ENCODE measurements at regions not wholly inside any gene's neighbourhood (a gene's known extent, or its start where the extent isn't known, plus 50 kb on each side); places are given as distances from the start of the nearest gene placed in this dataset.
"Not testable (repeated sequence)": the region's sequence is repeated elsewhere in the genome, so short reads cannot be mapped to it uniquely, and the experiment has no call there.

DNA sequence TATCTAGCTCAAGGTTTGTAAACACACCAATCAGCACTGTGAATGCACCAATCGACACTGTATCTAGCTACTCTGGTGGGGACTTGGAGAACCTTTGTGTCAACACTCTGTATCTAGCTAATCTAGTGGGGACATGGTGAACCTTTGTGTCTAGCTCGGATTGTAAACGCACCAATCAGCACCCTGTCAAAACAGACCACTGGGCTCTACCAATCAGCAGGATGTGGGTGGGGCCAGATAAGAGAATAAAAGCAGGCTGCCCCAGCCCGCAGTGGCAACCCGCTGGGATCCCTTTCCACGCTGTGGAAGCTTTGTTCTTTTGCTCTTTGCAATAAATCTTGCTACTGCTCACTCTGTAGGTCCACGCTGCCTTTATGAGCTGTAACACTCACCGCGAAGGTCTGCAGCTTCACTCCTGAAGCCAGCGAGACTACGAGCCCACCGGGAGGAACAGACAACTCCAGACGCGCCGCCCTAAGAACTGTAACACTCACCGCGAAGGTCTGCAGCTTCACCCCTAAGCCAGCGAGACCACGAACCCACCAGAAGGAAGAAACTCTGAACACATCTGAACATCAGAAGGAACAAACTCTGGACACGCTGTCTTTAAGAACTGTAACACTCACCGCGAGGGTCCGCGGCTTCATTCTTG lies 128.5 kb downstream of the MRPL14 start:
- DNase-seq (ENCODE audit: low spot score) = not testable (repeated sequence)

DNA sequence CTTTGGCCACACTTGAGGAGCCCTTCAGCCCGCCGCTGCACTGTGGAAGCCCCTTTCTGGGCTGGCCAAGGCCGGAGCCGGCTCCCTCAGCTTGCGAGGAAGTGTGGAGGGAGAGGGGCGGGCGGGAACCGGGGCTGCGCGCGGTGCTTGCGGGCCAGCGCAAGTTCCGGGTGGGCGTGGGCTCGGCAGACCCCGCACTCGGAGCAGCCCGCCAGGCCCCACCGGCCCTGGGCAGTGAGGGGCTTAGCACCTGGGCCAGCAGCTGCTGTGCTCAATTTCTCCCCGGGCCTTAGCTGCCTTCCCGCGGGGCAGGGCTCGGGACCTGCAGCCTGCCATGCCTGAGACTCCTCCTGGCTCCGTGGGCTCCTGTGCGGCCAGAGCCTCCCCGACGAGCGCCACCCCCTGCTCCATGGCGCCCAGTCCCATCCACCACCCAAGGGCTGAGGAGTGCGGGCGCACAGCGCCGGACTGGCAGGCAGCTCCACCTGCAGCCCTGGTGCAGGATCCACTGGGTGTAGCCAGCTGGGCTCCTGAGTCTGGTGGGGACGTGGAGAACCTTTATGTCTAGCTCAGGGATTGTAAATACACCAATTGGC lies 129.2 kb downstream of the MRPL14 start:
- DNase-seq (ENCODE audit: low spot score) = not testable (repeated sequence)

DNA sequence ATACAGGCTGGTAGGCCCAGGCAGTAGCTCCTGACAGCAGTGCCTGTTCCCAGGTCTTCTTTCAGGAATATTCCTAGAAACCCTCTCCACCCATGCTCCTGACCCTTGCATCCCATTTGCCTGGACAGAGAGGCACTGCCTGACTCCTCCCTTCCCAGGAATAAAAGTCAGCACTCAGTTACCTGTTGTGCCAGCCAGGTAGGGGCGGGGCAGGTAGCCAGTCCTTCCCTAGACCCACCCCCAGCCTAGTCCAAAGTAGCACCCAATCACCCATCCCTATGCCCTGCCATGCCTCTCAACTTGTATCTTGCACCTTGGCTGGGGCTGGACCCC lies 129.9 kb downstream of the MRPL14 start:
- no peak for DNase-seq (ENCODE audit: low spot score)

DNA sequence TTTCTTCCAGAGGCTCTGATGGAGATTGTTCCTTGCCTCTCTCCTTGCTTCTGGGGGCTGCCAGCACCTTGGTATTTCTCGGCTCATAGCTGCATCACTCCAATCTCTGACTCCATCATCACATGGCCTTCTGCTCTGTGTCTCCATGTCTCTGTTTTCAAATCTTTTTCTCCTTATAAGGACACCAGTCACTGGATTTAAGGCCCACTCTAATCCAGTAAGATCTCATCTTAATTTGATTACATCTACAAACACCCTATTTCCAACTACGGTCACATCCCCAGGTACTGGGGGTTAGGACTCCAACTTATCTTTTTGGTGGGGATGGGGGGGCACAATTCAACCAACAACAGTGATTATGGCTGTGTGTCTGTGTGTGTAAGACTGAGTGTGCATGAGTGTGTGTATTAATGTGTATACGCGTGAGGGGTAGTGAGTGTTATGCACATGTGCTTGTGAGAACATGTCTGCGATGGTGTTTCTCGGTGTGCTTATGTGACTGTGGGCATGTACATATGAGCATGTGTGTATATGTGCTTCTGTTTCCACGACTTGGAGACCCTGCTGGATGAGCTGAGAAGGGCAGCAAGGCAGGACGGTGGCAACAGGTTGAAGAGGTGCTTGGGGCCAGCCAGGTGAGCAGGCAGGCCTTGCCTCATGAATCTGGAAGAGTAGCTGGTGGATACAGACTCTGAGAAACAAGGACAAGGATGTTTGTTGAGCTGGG lies 130.5 kb downstream of the MRPL14 start:
- no peak for DNase-seq (ENCODE audit: low spot score)

DNA sequence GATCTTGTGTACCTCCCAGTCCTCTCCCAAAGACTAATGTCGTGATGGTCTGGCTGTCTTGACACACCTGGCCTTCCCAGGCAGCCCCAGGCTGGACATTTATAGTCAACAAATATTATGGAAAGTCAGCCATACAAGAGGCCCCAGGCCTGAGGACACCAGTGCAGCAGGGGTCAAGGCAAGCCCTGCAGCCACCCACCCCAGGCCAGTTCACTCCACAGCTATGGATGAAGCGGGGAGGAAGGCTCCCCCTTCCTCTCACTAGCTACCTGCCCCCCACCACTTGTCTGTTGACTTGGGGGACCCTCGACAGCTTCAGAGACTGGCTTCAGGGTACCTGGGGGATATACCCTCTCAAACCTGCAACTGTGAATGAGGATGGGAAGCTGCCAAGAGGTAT lies 132.1 kb downstream of the MRPL14 start:
- DNase-seq (ENCODE audit: low spot score) = no peak

DNA sequence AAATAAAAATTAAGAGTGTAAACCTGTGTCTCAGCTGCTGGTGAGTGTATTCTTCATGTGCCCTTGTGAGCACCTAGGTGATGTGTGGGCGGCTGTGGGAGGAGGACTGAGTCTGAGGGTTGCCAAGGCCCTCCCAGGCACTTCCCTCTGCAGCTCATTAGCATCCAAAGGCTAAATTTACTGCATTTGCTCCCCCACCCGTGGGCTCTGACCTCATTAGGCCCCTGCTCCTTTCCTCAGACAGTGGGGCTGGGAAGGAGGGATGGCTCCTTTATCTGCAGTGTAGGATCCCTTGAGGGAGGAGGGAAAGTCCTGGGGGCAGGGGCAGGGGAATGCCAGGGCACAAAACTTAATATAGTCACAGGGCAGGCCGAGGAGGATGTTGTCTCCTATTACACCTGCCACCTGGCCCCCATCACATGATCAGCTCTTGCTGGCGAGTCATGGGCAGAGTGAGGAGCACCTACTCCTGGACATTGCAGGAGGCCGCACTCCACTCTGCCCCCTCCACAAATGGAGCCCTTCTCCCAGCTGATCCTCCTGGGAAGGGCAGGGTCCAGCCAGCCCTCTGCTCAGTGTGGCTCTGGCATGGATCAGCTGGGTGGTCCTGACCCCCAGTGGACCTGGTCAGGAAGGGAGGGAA lies 133.2 kb downstream of the MRPL14 start:
- no peak for DNase-seq (ENCODE audit: low spot score)

DNA sequence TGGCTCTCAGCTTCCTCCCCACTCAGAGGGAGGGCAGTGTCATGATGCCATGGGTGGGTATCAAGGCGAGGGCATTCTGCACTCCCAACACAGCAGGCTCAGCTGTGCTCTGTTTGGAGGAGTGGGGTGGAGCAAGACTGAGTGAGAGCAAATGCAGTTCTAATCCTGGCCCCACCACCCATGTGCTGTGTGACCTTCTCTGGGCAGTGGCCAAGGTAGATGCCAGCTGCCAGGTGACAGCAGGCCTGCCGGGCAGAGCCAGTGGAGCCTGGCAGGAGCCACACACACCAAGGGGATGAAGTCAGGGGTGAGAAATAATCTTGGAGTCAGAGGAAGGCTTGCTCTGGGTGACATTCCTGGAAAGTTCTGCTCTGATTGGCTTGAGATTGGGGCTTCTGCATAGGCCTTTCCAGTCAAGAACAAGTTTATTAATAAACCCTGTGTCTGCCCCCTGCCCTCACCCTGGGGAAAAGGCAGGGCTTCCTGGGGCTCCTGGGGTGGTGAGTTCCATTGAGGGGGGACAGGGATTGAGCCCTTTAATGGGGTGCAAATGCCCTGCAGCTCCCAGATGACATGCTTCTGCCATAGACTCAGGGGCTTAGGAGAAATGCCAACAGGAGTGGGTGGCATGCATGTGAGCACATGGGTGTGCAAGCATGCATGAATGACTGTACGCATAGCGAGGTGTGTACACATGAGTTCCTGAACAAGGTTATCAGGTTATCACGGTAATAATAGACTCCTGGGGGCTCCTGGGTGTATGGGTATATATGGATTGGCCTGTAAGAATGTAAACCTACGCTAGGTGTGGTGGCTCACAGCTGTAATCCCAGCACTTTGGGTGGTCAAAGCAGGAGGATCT lies 134.2 kb downstream of the MRPL14 start:
- no peak for DNase-seq (ENCODE audit: low spot score)

DNA sequence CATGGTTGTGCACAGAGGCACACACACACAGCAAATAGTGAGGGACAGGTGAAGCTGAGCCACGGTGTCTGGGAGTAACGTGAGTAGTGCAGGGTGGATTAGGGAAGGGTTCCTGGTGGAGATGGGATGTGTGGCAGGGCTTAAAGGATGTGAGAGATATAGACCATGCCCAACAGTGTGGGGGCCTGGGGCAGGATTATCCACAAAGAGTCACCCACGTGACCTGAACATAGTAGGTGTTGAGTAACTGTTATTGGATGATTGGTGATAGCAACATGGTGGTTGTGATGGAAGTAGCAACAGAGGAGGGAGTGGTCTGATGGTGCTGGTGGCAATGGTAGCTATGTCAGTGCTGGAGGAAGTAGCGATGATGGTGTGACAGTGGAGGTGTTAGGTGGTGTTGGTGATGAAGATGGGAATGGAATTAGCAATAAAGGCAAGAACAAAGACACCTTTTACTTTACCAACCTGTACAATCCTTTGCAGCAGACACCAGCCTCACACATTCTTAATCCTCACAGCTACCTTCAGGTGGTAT lies 135.1 kb downstream of the MRPL14 start:
- DNase-seq (ENCODE audit: low spot score) = no peak

DNA sequence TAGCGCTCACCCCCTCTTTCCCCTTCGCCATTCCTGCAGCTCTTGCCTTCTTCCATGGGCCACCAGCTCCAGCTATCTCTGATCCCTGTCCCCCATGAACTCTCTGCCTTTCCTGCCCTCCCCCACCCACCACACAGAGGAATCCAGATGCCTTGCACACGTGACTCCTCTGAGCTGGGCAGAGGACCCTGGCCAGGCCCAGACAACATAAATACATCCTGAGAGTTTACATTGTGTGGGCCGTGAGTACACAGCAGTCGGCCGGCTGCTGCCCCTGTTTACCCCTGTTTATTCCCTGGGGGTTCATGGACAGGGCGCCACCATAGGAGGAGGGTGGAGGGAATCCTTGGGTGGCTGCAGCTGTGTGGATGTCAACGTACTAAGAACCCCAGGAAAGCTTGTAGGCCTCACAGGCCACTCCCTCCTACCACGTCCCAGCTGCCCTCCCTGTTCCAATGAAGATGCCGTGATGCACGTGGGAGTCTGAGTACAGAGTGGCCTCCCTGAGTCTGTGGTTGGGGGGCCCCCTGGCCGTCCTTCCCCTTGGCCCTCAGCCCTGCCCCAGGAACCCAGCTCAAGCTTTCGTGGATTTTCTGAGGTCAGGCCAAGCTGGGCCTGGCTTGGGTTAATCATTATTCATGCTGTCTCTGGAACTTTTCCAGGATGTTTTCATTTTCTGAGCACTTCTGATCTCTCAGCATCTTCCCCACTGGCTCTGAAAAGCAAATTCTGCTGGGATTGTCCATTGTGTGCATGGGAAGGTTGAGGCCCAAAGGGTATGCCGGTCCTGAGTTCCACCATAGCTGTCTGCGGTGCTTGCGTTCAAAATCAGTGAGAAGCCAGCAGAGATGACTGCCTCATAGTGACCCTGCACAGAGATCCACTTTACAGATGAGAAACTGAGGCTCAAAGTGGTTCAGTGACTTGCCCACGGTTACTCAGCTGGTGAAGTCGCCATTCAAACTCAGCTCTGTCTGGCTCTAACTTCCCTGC lies 136.3 kb downstream of the MRPL14 start:
- DNase-seq (ENCODE audit: low spot score) = no peak

DNA sequence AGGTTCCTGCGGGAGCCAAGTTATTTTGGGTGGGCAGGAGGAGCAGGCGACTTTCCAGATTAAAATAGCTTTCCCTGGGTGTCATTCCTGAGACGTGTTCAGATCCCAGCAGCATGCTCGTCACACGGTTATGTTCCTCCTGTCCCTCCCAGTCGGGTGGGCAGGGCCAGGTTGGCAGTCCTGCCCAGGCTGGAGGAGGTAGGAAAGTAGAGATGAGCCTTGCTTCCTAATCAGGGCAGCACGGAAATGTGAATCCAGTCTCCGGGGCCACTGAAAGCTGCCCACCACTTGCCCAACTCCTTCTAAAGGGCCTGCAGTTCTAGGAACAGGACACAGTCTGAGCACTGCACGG lies 137.0 kb downstream of the MRPL14 start:
- DNase-seq (ENCODE audit: low spot score) = no peak

DNA sequence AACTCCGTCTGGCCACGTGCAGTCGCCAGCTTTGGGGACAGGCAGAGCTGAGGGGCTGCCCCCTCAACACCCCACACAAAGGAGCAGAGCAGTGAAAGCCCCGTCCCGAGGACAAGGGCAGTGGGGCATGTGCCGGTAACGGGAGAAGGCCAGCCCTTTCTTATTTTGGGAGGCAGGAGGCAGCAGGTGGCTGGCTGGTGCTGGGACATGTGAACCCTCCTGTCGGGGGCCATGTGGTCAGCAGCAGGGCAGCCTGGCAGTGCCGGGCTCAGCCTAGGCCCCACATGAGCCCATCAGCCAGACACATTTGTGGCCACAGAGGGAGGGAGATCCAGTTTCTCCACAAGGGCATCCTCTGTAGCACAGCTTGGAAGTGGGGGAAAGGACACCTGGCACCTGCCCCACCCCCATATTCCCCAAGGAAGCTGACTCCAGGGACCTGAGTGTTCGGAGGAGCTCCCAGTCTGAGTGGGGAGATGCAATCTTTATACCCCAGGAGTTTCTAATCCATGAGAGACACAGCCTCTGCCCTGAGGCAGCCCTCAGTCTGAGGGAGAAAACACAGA lies 137.6 kb downstream of the MRPL14 start:
- DNase-seq (ENCODE audit: low spot score) = no peak

DNA sequence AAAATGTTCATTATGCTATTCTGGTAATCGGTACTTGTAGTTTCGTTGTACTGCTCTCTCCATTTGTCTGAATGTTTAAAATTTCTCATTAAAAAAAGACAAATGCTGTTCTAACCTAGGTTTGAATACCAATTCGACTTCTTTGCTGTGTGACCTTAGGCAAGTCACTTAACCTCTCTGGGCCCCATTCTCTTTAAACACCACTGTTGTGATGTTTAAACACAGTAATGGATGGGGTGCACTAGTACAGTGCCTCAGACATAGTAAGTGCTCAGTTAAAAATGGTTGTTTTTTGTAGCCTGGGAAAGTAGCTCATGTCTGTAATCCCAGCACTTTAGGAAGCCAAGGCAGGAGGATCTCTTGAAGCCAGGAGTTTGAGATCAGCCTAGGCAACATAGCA lies 138.5 kb downstream of the MRPL14 start:
- no peak for DNase-seq (ENCODE audit: low spot score)

DNA sequence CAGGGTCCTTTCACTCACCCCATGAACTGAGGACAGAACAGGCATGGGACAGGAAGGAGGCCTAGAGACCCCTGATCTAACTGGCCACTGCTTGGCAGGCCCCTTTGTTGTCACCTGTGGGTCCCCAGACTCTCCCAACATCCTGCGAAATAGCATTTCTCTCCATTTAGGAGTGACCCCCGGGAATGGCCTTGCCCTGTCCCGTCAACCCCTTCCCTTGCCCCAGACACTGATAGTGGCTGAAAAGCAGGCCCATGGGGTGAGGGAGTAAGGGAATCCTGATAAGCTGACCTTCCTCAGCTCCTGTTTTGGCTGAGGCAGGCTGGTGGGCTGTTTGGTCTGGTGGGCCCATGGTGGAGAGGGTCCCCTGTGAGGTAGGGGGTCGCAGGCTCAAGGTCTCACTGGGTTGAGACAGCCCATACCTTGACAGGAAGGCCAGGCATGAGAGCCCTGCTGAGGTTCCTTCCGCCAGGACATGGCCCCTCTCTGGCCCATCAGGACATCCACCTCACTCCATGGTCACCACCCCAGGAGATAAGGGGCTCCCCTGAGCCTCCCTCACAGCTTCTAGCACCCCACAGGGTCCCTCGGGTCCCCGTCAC lies 139.3 kb downstream of the MRPL14 start:
- no peak for DNase-seq (ENCODE audit: low spot score)

DNA sequence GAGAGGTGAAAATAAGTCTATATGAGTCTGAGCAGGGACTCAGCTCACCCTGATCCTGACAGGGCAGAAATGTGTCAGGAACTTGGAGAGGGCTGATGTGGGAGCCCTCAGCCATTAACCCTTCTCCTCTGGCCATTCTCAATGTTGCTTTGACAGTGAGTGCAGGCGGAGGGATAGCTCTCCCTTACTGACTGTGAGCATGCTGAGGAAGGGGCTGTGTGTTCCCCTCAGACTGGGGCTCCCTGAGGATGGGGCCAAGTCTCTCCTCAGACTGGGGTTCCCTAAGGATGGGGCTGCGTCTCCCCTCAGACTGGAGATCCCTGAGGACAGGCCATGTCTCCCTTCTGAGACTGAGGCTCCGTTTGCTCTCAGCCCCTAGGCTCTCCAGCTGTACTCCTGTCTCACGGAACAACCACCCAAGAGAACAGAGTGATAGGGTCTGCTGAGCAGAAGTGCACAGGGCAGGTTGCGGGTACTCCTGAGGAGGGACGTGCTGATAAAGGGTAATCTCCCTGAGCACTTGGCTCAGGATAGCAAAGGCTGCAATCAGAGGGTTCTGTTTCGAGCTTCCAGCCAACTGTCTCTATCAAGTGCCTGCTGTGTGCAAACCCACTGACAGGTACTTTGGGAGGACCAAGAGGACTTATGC lies 141.0 kb downstream of the MRPL14 start:
- DNase-seq (ENCODE audit: low spot score) = no peak

DNA sequence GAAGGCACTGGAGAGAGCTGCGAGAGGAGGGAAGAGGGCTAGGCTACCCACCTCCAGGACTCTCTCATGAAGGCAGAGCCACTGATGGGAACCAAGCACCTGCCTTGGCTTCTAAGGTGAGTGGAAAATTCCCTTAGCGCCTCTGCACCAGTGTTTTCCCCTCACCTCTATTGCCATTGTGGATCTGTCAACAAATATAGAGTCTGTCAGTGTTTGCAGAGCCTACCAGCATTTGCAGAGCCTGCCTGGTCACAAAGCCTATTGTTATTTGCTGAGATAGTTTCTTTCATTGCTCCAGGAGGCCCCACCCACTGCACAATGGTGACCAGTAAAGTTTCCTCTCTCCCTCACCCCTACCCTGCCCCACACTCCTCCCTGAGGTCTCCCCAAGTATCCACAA lies 141.9 kb downstream of the MRPL14 start:
- DNase-seq (ENCODE audit: low spot score) = no peak

DNA sequence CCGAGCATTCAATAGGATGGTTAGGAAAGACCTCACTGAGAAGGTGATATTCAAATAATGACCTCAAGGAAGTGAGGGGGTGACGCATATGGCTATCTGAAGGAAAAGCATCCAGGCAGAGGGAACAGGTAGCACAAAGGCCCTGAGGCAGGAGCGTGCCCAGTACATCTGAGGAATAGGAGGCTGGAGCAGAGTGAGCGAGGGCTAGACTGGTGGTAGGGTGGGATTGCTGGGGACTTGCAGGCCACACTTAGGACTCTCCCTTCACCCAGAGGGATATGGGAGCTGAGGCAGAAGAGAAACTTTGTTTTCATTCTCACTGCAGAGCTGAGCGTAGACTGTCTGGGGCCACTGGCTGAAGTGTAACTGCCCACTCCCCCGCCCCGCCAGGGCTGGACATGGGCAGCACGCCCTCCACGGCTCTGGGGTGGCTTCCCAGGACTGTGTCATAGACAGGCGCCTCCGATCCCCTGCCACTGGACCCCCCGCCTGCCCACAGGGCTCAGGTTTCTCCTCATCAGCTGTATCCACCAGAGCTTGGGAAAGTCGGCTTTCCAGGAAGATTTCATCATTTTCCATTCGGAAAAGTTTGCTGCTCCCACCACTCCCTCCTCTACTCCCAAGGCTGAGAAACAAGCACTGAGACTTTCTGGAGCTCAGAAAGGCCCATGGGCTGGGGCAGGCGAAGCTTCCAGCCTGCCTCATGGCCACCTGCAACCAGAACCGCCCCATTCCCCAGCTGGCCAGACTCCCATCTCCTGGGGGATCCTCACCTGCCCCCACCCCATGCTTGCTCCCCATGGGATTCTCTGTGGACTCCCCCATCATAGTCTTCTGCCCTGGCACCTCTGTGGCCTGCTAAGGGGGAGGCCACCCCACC lies 142.6 kb downstream of the MRPL14 start:
- no peak for DNase-seq (ENCODE audit: low spot score)

DNA sequence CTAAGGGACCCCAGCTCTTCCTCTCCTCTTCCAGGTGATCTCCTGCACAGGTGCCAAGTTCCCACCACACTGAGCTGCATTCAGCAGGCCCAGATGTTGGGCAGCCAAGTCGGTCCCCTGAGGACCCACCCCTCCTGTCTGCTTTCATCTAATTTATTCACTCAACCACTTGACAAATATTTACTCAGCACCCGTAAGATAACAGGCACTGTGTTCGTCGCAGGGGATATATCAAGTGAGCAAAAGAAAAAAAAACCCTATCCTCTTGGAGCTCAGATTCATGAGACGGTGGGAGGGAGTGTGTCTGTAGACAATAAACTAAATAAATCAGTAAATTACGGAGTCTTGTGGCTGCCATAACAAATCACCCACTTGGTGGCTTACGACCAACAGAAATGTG lies 143.6 kb downstream of the MRPL14 start:
- no peak for DNase-seq (ENCODE audit: low spot score)

DNA sequence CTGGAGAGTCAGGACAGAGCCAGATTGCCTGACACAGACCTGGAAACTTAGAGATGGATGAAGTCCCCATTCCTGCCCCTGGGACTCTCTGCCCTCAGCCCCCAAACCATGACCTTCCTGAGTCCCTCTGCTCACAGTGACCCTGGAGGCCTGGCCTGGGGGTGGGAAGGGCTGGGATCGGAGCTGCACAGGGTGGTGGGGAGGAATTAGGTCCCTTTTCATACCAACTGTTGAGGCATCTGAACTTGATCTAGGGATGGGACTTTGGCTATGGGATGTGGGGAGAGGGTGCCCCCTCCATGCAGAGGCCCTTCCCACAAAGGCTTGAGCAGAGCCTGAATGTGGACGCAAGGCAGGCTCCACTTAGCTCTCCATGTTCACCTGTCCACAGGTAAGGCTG lies 144.1 kb downstream of the MRPL14 start:
- DNase-seq (ENCODE audit: low spot score) = no peak
